OCI-LY3 (cell line): ENCODE measurements at regions not wholly inside any gene's neighbourhood (a gene's known extent, or its start where the extent isn't known, plus 50 kb on each side); places are given as distances from the start of the nearest gene placed in this dataset.

Experiments used
- CTCF ChIP-seq: fragments of 200-600, 300-600 bp; sonication (generic); IDR thresholded peaks from 2 replicates; pipeline ENCODE4 v1.5.1; 2014; ENCODE audit warnings: antibody characterized with exemption, low read length, low read depth
- EZH2phosphoT487 ChIP-seq: fragments of 200-600 bp; shearing (Covaris generic); IDR thresholded peaks from 2 replicates; pipeline ENCODE4 v1.6.1; 2018; ENCODE audit warnings: antibody characterized with exemption, mixed run types, low read depth

GRCh38 chr10:8375137-8375536 lies 320.6 kb downstream of the GATA3 start:
- TF ChIP-seq EZH2phosphoT487 (no peak), CTCF (no peak)
